ENCODE measurements at regions not wholly inside any gene's neighbourhood (a gene's known extent, or its start where the extent isn't known, plus 50 kb on each side); places are given as distances from the start of the nearest gene placed in this dataset.
A peak's percentile ranks its signal among the peaks of the same experiment; 100 is the strongest.
"Not testable (repeated sequence)": the region's sequence is repeated elsewhere in the genome, so short reads cannot be mapped to it uniquely, and the experiment has no call there.

DNA sequence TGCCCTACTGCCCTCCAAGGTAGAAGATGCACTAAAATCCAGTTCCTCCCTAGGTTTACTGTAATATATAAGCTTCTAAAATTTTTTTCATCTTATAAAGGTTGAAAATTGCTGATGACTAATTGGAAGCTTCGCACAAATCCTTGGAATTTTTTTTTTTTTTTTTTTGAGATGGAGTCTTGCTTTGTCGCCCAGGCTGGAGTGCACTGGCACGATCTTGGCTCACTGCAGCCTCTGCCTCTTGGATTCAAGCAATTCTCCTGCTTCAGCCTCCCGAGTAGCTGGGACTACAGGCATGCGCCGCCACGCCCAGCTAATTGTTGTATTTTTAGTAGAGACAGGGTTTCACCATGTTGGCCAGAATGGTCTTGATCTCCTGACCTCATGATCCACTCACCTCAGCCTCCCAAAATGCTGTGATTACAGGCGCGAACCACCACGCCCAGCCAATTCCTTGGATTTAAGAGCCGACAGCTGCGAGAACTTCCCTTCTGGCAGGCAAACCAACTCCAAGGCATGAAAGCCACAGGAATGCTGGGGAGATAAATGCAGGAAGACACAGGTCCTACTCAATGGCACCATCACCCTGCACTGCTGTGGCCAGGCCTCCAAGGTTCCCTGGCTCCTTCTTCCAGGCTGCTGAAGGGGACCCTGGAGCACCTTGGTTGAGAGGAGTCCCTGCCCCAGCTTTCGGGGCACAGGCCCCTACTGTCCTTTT, 98.9 kb upstream of the CHD2 start:
- in situ Hi-C loops (cut with HindIII; ENCODE audit: extremely low pct_ligation_motif_present, low pct_unique_long_range_greater_than_20kb): not testable (repeated sequence)

More for the DNA sequence above, 98.9 kb upstream of the CHD2 start:
- H3K27me3 ChIP-seq (ENCODE audit: control insufficient read depth in 1 of 2, insufficient read depth in 2 of 2, low read length in 2 of 2); CTCF ChIA-PET (ENCODE audit: low intra/inter-chr PET ratio, low total read pairs); BruUV-seq (replicated peaks); FAIRE-seq; H4K20me1 ChIP-seq (ENCODE audit: insufficient read depth, low read length); H3K4me2 ChIP-seq (ENCODE audit: low read depth, low read length); ATAC-seq; H3K4me3 ChIP-seq (replicated peaks in 1 of 3; ENCODE audit: insufficient read depth in 1 of 3, low read depth in 2 of 3, low read length in 3 of 3); intact Hi-C loops (cut with micrococcal nuclease; ENCODE audit: unreplicated experiment); H2AFZ ChIP-seq (ENCODE audit: low read length); H3K36me3 ChIP-seq (replicated peaks in 1 of 2; ENCODE audit: control insufficient read depth in 1 of 2, insufficient read depth in 2 of 2, low read length in 2 of 2); H3K9me3 ChIP-seq (ENCODE audit: low read length); H3K9ac ChIP-seq (ENCODE audit: insufficient read depth, low read depth, low read length); DNase-seq (ENCODE audit: low spot score): not testable (repeated sequence)
- POLR2A ChIA-PET: interaction anchor here (1.1 to 1.8 kb wide), 4 partner anchors 30 to 103 kb away, joined by 3 to 8 read pairs (median 4); partner anchors contain the start of gene CHD2
- TF ChIP-seq, protein P1, sequence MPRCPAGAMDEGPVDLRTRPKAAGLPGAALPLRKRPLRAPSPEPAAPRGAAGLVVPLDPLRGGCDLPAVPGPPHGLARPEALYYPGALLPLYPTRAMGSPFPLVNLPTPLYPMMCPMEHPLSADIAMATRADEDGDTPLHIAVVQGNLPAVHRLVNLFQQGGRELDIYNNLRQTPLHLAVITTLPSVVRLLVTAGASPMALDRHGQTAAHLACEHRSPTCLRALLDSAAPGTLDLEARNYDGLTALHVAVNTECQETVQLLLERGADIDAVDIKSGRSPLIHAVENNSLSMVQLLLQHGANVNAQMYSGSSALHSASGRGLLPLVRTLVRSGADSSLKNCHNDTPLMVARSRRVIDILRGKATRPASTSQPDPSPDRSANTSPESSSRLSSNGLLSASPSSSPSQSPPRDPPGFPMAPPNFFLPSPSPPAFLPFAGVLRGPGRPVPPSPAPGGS (CRISPR knock-in tag; IDR thresholded peaks at IDR 0.05): 0 out of 2 replicates have a peak, but pooled peaks have one; percentile 8
- TF ChIP-seq, protein P2, sequence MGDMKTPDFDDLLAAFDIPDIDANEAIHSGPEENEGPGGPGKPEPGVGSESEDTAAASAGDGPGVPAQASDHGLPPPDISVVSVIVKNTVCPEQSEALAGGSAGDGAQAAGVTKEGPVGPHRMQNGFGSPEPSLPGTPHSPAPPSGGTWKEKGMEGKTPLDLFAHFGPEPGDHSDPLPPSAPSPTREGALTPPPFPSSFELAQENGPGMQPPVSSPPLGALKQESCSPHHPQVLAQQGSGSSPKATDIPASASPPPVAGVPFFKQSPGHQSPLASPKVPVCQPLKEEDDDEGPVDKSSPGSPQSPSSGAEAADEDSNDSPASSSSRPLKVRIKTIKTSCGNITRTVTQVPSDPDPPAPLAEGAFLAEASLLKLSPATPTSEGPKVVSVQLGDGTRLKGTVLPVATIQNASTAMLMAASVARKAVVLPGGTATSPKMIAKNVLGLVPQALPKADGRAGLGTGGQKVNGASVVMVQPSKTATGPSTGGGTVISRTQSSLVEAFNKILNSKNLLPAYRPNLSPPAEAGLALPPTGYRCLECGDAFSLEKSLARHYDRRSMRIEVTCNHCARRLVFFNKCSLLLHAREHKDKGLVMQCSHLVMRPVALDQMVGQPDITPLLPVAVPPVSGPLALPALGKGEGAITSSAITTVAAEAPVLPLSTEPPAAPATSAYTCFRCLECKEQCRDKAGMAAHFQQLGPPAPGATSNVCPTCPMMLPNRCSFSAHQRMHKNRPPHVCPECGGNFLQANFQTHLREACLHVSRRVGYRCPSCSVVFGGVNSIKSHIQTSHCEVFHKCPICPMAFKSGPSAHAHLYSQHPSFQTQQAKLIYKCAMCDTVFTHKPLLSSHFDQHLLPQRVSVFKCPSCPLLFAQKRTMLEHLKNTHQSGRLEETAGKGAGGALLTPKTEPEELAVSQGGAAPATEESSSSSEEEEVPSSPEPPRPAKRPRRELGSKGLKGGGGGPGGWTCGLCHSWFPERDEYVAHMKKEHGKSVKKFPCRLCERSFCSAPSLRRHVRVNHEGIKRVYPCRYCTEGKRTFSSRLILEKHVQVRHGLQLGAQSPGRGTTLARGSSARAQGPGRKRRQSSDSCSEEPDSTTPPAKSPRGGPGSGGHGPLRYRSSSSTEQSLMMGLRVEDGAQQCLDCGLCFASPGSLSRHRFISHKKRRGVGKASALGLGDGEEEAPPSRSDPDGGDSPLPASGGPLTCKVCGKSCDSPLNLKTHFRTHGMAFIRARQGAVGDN (CRISPR knock-in tag; IDR thresholded peaks at IDR 0.05): peak; percentile 31; the same call in 1 of the 2 replicates
- 0 out of 2 replicates have a peak, but pooled peaks have one; percentile 22 for TF ChIP-seq ZNF891 (CRISPR knock-in tag; IDR thresholded peaks at IDR 0.05)
- Histone ChIP-seq H3K4me1 (ENCODE audit: insufficient read depth, low read length) (peaks cover 65% of the 10 kb centered on the region), H3K79me2 (ENCODE audit: insufficient read depth, low read length) (peaks cover 19% of the 10 kb centered on the region), H3K27ac (ENCODE audit: extremely low read length, insufficient read depth, low read length) (peak overlapping the region; percentile 43)
- 95% methylated on average over 13 of the region's 13 CpGs for WGBS (ENCODE audit: low lambda C conversion rate)
